Glutamatergic neuron (in vitro differentiated cells): ENCODE measurements at regions not wholly inside any gene's neighbourhood (a gene's known extent, or its start where the extent isn't known, plus 50 kb on each side); places are given as distances from the start of the nearest gene placed in this dataset.

Source experiments
- DNase-seq: peaks from one replicate; pipeline ENCODE4 v3.0.0; 2022
- H3K27ac Mint-ChIP-seq: one replicate; pipeline ENCODE4 v1.8.0; 2020; ENCODE audit warnings: mild to moderate bottlenecking, mixed read lengths, inconsistent platforms; ENCODE audit not compliant: unreplicated experiment
- H3K27me3 Mint-ChIP-seq: one replicate; pipeline ENCODE4 v1.8.0; 2020; ENCODE audit warnings: mild to moderate bottlenecking, moderate library complexity, mixed read lengths, inconsistent platforms; ENCODE audit not compliant: unreplicated experiment
- H3K36me3 Mint-ChIP-seq: one replicate; pipeline ENCODE4 v1.8.0; 2020; ENCODE audit warnings: mild to moderate bottlenecking, mixed read lengths, inconsistent platforms; ENCODE audit not compliant: unreplicated experiment
- H3K4me1 Mint-ChIP-seq: one replicate; pipeline ENCODE4 v1.8.0; 2020; ENCODE audit warnings: mild to moderate bottlenecking, low read depth, mixed read lengths, inconsistent platforms; ENCODE audit not compliant: unreplicated experiment
- H3K4me3 Mint-ChIP-seq: one replicate; pipeline ENCODE4 v1.8.0; 2020; ENCODE audit warnings: mild to moderate bottlenecking, mixed read lengths, inconsistent platforms; ENCODE audit not compliant: unreplicated experiment
- H3K9me3 Mint-ChIP-seq: one replicate; pipeline ENCODE4 v1.8.0; 2020; ENCODE audit warnings: mild to moderate bottlenecking, moderate library complexity, mixed read lengths, inconsistent platforms; ENCODE audit not compliant: unreplicated experiment
- TF ChIP-seq, protein P1 (sequence below): fragments of 200-600 bp; sonication (generic); IDR thresholded peaks from one replicate; pipeline ENCODE4 v1.5.0; 2021; ENCODE audit not compliant: partially characterized antibody, unreplicated experiment

DNA sequence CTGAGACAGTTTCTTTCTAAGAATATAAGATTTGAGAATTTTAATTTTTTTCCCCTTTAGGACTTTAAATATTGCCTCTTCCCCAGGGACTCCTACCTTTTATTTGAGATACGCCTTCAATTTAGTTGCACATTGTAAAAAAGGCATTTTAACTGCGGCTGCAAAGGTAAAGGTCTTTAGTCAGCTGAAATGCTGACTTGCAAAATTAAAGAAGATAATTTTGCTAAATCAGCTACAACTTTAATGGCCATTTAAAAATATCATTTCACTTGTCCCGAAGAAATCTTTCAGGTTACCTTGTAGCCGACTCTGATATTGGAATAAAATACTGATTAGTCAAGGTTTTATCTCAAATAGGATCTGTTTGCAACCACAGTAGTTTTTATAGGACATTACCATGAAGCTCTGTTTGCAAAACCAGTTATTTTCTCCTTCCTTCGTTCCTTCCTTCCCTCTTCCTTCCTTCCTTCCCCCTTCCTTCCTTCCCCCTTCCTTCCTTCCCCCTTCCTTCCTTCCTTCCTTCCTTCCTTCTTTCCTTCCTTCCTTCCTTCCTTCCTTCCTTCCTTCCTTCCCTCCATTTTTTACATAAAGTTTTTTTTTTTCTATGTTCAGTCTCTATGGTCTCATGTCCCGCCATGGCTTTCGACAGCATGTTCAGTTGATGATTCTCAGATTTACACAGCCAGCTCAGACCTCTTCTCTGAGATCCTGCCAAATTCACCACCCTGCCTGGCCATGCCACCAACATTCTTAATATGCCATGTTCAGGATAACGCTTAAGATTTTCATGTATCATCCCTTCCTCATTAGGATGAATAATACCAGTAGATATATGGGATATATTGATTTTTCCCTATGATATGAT, 405.4 kb upstream of the PRKX start:
- TF ChIP-seq, protein P1, sequence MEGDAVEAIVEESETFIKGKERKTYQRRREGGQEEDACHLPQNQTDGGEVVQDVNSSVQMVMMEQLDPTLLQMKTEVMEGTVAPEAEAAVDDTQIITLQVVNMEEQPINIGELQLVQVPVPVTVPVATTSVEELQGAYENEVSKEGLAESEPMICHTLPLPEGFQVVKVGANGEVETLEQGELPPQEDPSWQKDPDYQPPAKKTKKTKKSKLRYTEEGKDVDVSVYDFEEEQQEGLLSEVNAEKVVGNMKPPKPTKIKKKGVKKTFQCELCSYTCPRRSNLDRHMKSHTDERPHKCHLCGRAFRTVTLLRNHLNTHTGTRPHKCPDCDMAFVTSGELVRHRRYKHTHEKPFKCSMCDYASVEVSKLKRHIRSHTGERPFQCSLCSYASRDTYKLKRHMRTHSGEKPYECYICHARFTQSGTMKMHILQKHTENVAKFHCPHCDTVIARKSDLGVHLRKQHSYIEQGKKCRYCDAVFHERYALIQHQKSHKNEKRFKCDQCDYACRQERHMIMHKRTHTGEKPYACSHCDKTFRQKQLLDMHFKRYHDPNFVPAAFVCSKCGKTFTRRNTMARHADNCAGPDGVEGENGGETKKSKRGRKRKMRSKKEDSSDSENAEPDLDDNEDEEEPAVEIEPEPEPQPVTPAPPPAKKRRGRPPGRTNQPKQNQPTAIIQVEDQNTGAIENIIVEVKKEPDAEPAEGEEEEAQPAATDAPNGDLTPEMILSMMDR: no peak
- H3K27me3 Mint-ChIP-seq: no peaks in the 10 kb centered on the region
- no peak overlapping the region for H3K27ac Mint-ChIP-seq
- H3K4me3 Mint-ChIP-seq: no peak overlapping the region
- DNase-seq: no peak
- H3K9me3 Mint-ChIP-seq: no peaks in the 10 kb centered on the region
- H3K36me3 Mint-ChIP-seq: no peaks in the 10 kb centered on the region
- no peaks in the 10 kb centered on the region for H3K4me1 Mint-ChIP-seq

DNA sequence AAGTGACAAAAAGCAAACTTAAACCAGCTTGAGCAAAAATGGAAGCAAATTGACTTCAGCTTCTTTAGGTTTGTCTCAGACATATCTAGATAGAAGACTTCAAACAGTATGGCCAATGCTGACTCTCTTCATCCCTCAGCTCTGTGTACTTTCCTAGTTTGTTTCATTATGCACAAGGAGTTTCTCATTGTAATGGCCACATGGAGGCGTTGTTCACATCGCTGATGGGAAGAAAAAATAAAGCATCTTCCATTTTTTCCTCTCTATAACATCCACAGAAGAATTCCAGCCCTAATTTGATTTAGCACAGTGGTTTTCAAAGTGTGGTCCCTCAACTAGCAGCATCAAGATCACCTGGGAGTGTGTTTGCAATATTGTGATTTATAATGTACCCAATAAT, 397.5 kb upstream of the PRKX start:
- Mint-ChIP-seq H3K9me3 (peaks cover 2% of the 10 kb centered on the region), H3K27ac (no peak overlapping the region), H3K36me3 (no peaks in the 10 kb centered on the region), H3K4me3 (no peak overlapping the region), H3K4me1 (no peaks in the 10 kb centered on the region), H3K27me3 (no peaks in the 10 kb centered on the region)
- no peak for DNase-seq
- TF ChIP-seq, protein P1: no peak

DNA sequence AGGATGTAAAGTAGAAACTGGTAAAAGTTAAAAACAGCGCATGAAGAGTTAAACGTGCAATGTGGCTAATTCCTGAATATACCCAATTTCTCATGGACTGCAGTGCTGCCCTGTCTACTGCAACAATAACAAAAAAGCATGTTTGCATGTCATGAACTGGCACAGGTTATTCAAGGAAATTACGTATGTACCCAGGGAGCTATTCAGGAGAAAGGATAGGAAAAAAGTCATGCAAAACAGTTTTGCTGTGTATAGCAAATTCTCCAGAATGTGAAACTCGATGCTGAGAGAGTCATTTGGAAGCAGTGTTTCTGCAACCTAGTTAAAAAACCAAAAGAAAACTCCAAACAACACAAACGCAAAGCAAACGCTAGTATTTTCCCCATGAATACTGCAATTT, 381.5 kb upstream of the PRKX start:
- DNase-seq: no peak
- Mint-ChIP-seq H3K27me3 (no peaks in the 10 kb centered on the region), H3K4me3 (no peak overlapping the region), H3K27ac (no peak overlapping the region), H3K4me1 (no peaks in the 10 kb centered on the region), H3K36me3 (no peaks in the 10 kb centered on the region), H3K9me3 (no peaks in the 10 kb centered on the region)
- TF ChIP-seq, protein P1: no peak

DNA sequence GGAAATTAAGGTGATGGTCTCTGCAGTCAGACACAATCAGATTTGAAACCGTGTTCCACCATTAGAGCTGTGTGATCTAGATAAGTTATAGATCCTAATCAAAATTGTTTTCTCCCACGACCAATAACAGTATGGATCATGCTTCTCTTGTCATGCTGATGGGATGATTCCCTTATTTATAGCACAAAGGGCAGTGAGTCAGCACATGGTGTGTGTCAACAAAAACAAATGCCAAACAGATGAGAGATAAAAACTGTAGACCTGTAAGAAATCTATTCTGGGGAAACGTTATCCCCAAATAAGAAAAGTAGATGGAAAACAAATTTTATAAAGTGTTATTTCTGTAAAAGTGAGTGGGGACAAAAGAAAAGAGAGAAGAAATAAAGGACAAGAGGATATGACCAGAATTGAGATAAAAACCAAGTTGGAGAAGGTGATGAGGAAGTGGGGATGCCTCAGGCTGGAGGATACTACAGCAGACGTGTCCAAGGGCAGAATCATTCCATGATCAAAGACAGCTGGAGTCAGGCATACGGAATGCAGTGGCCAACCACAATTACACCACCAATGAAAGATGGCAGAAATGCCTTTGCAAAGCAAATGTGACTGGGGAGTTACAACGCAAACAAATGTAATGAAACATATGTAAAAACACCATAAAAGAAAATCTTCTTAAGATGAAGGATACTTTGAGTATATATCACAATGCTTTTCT, 377.8 kb upstream of the PRKX start:
- Mint-ChIP-seq H3K27me3 (no peaks in the 10 kb centered on the region), H3K9me3 (no peaks in the 10 kb centered on the region), H3K36me3 (no peaks in the 10 kb centered on the region), H3K4me3 (no peak overlapping the region), H3K4me1 (no peaks in the 10 kb centered on the region), H3K27ac (no peak overlapping the region)
- TF ChIP-seq, protein P1: no peak
- DNase-seq: no peak

DNA sequence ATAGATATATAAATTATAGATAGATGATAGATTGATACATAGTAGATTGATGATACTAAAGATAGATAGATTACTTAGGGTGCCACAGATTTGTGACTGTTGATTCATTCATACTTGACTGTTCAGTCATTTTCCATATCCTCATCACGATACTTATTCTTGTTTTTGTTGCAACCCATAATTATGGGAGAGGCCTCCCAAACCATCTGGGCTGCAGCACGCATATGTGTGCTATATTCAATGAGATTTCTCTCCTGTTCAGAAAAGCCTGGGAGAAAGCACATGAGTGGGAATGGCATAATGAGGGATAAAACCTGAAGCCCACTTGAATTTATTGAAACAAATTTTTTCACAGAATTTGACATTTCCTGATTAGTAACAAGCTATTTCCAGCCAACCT, 346.4 kb upstream of the PRKX start:
- H3K27ac Mint-ChIP-seq: no peak overlapping the region
- H3K4me1 Mint-ChIP-seq: no peaks in the 10 kb centered on the region
- DNase-seq: no peak
- H3K27me3 Mint-ChIP-seq: peaks cover 2% of the 10 kb centered on the region
- no peak overlapping the region for H3K4me3 Mint-ChIP-seq
- TF ChIP-seq, protein P1: no peak
- H3K9me3 Mint-ChIP-seq: peaks cover 2% of the 10 kb centered on the region
- no peaks in the 10 kb centered on the region for H3K36me3 Mint-ChIP-seq
